Femur (tissue), 1 donor: ENCODE measurements at regions not wholly inside any gene's neighbourhood (a gene's known extent, or its start where the extent isn't known, plus 50 kb on each side); places are given as distances from the start of the nearest gene placed in this dataset.

Experiments
- DNase-seq: peaks from one replicate; pipeline ENCODE4 v3.0.0-alpha.2; 2017

- DNase-seq: no peak
These were observed 380.8 kb upstream of the CADM1 start for GRCh38 chr11:115884800-115885534.

- no peak for DNase-seq
These were observed 370.6 kb upstream of the CADM1 start for GRCh38 chr11:115874843-115875242.

GRCh38 chr11:115873813-115874212 lies 369.6 kb upstream of the CADM1 start:
- no peak for DNase-seq

DNA sequence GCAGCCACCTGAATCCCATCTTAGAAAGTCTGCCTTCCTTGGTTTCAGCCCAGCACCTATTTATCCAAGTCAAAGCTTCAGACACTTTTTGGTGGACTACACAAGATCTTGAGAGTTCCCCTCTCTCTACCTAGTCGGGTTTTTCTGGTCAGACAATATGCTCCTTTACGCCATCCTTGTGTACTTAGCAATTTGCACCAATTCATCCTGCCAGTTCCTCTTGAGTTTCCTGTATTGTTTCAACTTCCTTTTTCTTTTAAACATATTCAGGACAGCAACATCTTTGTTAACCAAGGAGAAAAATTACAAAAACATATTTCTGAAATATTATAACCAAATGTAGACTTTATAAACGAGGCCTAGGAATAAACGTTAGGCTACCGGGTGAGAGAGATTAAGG lies 368.2 kb upstream of the CADM1 start:
- DNase-seq: no peak

- no peak for DNase-seq
These were observed 367.0 kb upstream of the CADM1 start for GRCh38 chr11:115871161-115871760.

GRCh38 chr11:115869780-115870431 lies 365.7 kb upstream of the CADM1 start:
- peak; percentile 39 for DNase-seq

DNA sequence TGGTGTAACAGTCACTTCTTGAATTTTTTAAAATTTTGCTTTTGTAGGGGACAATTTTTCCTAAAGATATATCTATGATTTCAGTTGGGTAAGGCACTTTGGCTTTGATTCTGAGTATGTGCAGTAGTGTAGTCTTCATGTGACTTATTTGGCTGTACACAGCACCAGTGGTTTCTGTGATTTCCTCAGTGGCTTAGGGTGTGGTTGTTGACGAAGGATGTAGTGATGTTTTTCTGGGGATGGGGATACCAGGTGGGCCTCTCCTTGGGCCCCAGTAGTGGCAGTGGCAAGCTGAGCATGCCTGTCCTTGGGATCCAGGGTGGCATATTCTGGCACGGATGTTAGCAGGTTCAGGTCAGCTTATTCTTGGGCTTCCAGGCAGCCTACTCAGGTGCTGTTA lies 364.9 kb upstream of the CADM1 start:
- no peak for DNase-seq

DNA sequence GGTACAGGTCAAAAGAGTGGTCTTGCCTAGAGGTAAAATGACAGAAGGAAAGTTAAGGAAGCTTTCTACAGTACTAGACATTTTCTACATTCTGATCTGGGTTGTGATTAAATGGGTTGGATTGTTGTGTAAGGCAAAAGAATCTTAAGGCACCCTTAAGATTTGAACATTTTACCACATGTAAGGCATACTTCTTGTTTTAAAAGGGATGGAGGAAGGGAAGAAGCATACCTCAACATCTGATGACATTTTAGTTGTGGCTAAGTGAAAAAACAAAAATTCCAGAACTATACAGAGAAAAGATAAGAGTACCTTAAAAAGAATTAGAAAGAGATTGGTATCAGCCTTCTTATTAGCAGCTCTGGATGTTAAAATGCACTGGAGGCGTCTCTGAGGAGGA lies 356.0 kb upstream of the CADM1 start:
- no peak for DNase-seq

GRCh38 chr11:115848611-115849010 lies 344.4 kb upstream of the CADM1 start:
- peak; percentile 69 for DNase-seq

DNA sequence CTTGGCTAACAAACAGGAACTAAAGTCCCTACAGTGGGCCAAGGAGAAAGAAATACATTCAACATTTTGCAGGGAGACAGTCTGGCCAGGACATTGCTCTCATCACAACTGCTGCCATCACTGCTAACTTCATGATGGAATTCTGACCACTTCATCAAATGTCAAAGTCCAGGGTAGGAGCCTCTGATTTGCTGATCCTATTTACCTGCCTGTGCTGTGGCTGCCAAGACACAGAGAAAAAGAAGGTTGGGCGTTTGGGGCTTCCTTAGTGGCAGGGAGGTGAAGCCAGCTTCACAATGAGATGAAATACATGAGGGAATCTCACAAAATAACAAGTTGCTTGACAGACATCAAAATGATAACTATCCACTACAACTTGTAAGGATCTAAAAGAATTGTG lies 343.9 kb upstream of the CADM1 start:
- no peak for DNase-seq

DNA sequence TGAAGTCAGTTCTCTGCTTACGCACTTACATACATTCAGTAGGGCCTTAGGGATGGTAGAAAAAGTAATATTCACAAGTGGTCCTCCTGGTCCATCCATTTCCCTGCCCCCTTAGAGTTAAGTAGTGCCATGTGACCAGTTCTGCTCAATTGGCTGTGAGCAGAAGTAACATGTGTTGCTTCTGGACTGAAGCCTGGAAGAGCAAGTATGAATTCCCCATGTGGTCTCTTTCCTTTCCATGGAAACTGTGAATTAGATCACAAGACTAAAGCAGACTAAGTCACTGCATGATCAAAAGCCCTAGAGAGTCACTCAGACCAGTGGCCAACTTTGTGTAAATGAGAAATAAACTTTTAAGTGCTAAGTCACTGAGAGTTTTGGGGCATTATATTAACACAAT lies 341.7 kb upstream of the CADM1 start:
- DNase-seq: peak; percentile 40

DNA sequence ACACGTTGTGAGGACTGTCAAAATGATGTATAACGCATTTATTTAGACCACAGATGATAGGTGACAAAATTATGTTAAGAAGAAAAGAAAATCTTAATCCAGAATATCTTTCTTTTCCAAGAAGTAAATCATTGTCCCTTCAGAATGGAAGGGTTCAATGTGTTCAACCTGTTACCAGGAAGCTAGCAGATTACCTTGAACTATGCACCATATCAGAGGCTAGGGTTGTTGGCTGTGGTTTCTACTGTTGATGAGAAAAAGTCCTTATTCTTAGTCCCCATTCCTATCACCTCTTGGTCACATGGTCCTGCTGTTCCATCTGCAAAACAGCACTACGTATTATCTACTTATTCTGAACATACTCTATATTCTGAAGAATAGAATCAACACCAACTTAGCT lies 339.5 kb upstream of the CADM1 start:
- no peak for DNase-seq

- no peak for DNase-seq
These were observed 338.9 kb upstream of the CADM1 start for GRCh38 chr11:115843111-115843510.

- no peak for DNase-seq
These were observed 315.8 kb upstream of the CADM1 start for GRCh38 chr11:115820026-115820425.

DNA sequence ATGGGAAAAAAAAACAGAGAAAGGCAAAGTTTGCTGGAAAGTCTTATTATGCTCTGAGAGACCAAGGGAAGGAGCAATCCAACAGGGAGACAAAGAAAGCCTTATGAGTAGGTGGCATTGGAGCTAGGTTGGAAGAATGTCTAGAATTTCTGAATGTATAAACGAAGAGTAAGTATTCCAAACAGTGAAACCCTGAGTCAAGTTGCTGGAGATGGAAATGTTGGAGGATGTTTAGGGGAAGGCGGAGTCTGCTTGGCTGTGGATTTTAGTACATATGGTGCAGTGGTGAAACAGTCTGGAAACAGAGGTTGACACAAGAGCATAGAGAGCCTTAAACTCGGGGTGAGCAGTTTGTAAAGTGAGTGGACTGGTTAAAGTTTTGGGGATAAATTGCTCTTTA lies 314.8 kb upstream of the CADM1 start:
- DNase-seq: no peak

DNA sequence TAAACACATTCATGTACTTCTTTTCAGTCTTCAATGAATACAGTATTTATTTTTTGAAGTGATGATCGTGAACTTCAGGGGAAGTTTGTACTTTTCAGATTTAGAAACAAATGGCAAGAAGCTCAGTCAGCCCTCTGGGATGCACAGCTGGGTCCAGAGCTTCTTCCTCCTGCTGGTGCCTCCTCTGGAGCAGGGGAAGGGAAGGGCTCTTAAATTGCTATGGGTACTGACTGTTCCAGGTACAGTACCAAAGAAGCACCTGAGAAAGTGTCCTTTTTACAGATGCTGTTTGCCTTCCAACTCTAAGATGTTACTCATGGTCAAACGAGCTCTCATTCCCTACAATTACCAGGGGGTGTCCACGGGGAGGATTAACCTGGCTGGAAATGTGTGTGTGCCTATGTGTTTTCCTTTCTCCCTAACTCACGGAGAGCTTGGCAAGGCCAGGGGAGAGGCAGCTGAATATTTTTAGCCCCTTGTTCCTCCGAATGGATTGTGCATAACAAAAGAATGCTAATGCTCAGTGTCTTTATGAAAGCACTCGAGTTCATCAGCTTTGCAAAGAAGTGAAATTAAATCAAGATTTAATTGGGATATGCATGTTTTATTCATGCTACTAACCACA lies 313.7 kb upstream of the CADM1 start:
- DNase-seq: no peak

DNA sequence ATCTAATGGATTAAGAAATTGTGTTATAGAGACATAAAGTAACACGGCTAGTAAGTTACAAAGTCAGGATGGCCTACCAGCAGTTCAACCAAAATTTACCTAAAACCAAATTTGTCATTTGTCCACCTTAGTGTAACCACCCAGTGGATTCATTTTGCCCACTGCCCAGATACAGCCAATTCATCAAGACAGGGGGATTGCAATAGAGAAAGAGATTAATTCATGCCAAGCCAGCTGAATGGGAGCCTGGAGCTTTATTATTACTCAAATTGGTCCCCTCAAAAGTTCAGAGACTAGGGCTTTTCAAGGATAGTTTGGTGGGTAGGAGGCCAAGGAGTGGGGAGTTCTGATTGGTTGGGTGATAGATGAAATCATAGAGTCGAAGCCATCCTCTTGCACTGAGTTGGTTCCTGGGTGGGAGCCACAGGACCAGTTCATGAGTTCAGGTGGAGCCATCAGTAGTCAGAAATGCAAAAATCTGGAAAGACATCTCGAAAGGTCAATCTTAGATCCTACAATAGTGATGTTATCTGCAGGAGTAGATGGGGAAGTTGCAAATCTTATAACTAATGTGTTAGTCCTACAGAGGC lies 304.2 kb upstream of the CADM1 start:
- DNase-seq: no peak

DNA sequence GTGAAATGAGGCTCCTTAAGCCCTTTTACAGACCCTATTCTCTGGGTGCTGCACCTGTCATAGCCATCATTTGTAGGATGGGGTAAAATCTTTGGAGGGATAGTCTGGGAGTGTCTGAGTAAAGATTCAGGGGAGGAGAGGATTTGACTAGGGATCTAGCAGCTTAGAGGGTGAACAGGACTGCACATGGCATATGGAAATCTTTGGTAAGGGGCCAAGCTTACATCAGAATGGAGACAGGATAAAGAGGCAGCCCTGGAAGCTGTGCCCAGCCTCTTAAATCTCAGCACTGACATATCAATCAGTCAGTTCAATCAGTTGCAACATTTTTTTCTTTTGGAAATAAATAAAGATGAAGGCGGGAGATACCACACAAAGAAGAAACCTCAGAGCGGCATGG lies 301.8 kb upstream of the CADM1 start:
- DNase-seq: no peak

GRCh38 chr11:115803073-115803740 lies 299.0 kb upstream of the CADM1 start:
- DNase-seq: no peak

DNA sequence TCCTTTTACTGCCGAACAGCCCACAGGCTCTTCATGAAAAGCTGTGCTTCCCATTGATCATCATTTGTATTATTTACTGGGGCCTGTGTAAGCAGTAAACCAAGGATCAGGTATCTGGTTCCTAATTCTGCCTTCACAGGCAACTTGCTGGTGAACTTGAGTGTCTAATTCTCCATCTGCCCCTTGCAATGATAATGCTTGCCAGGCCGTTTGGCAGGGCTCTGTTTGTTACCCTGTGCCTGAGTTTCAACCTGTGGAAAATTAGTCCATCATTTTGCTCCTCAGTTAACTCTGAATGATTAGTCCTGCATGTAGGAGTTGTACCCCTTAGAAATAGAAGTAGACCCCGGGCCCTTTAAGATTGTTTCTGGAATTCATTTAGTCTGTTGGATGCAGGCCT lies 298.4 kb upstream of the CADM1 start:
- DNase-seq: no peak

- DNase-seq: no peak
These were observed 288.7 kb upstream of the CADM1 start for GRCh38 chr11:115792903-115793302.

- no peak for DNase-seq
These were observed 283.1 kb upstream of the CADM1 start for GRCh38 chr11:115787302-115787701.
